GM21381 (cell line): ENCODE measurements at regions not wholly inside any gene's neighbourhood (a gene's known extent, or its start where the extent isn't known, plus 50 kb on each side); places are given as distances from the start of the nearest gene placed in this dataset.
"Not testable (repeated sequence)": the region's sequence is repeated elsewhere in the genome, so short reads cannot be mapped to it uniquely, and the experiment has no call there.

Experiments used
- ATAC-seq: cut with Tn5 transposase; IDR thresholded peaks from one replicate; pipeline ENCODE4 v1.9.1; 2021; ENCODE audit warnings: mild to moderate bottlenecking, moderate library complexity; ENCODE audit not compliant: unreplicated experiment

DNA sequence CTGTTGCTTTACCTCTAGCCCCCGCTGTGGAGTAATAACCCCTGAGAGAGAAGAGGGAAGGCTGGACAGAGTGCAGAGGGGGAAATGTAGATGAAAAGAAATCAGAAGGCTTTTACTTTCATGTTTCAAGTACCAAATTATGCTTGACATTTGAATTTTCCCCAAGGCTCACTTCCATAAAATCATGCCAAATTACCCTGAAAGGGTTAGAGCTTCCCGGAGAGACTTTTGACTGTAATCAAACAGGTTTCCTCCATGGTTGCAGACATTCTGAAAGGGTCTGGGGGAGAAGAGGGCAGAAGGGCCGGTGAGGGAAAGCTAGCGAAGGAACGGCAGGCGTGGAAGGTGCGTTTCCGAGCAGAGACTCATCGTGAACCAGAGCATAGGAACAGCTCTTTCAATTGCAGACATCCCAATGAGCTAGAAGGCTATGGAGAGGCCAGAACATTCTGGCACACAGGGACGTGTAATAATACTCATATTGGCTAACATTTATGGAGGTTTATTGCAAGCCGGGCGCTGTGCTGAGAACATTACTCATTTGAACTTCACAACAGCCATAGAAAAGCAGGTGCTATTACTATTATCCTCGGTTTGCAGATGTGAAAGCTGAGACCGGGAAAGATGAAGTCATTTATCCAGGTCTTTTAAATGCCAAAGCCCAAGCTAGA is 620.8 kb upstream of the AUTS2 start:
- ATAC-seq: no peak

DNA sequence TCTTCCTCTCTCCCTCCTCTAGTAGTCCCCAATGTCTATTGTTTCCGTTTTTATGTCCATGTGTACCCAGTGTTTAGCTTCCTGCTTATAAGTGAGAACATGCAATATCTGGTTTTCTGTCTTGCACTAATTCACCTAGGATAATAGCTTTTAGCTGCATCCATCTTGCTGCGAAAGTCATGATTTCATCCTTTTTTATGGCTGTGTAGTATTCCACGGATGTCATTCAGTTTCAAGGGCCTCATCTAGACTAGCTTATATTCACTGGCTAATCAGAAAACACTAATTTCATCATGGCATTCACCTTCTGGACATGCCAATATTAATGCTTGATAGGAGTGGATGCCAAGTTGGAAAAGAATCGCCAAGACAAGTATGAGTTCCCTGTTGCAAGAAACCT is 619.6 kb upstream of the AUTS2 start:
- no peak for ATAC-seq

GRCh38 chr7:68980011-68980410 is 618.3 kb upstream of the AUTS2 start:
- ATAC-seq: no peak

- not testable (repeated sequence) for ATAC-seq
Observed at GRCh38 chr7:68980432-68980831, 617.8 kb upstream of the AUTS2 start.

GRCh38 chr7:68984306-68984705 is 614.0 kb upstream of the AUTS2 start:
- ATAC-seq: no peak

GRCh38 chr7:68994841-68995240 is 603.4 kb upstream of the AUTS2 start:
- no peak for ATAC-seq

GRCh38 chr7:68998136-68998535 is 600.1 kb upstream of the AUTS2 start:
- no peak for ATAC-seq

DNA sequence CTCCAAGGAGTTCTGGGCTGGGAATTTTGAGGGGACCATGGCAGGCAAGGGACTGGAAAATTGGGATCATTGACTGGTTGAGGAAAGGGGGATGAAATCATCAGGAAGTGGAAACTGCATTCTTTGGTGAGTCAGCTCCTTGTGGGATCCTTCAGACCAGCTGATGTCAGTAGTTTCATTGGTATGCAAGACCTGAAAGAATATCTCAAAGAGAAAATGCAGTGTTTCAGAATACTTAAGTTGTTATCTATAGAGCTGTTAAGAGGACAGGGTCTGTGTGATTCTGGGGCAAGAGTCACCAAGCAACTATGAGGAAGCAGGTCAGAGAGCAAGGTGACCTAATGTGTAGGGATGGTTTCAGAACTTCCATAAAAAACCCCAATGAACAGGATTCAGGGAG is 595.9 kb upstream of the AUTS2 start:
- ATAC-seq: no peak

DNA sequence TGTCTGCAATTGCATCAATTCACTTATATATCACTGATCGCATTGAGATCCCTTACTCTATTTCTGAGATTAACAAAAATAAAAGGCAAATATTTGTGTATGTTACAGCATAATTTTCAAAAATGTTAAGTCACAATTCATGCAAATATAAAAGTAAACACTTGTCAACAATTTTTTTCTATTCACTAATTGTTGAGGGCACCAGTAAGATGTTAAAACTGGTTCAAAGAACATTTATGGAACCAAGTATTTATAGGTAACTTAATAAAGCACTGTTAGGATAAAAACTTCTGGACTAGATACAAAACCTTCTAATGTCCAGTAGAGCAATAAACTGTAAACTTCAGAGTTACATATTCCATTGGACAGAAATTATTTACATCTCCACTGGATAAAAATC is 586.1 kb upstream of the AUTS2 start:
- ATAC-seq: no peak

- no peak for ATAC-seq
Observed at GRCh38 chr7:69017208-69017607, 581.1 kb upstream of the AUTS2 start.

DNA sequence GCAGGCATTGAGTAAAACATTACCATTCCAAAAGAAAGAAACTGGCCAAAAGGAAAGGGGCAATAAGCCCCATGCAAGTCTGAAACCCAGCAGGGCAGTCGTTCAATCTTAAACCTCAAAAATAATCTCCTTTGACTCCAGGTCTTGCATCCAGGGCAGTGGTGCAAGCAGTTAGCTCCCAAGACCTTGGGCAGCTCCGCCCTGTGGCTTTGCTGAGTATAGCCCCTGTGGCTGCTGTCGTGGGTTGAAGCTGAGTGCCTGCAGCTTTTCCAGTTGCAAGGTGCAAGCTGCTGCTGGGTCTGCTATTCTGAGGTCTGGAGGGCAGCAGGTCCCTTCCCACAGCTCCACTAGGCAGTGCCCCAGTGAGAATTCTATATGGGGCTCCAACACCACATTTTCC is 580.1 kb upstream of the AUTS2 start:
- no peak for ATAC-seq

GRCh38 chr7:69019437-69019836 is 578.8 kb upstream of the AUTS2 start:
- no peak for ATAC-seq

DNA sequence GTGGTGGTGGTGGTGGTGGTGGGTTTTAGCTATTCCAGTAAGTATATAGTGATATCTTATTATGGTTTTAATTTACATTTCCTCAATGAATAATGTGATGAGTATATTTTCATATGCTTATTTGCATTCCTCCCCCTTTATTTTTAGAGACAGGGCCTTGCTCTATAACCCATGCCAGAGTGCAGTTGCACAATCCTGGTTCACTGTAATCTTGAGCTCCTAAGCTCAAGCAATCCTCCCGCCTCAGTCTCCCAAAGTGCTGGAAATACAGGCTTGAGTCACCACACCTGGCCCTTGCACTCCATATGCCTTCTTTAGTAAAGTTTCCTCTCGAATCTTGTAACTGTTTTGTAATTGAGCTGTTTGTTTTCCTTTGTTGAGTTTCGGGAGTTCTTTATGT is 577.7 kb upstream of the AUTS2 start:
- ATAC-seq: no peak

GRCh38 chr7:69025249-69025648 is 573.0 kb upstream of the AUTS2 start:
- ATAC-seq: no peak

DNA sequence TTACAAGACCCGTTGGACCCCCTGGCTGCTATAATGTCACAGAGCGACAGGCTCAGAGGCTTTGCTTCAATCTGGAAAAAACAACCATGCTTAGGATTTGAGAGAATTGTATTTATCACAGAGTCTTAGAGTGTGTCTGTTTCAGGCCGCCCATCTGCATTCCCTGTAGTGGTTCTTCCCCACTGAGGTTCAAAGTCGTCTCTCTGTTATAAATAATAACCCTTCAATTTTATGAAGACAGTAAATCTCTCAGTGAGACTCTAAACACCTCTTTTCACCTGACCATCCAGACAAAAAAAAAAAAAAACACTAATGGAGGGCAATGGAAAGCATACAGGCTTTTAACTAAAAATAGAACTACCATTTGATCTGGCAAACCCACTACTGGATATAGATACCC is 565.4 kb upstream of the AUTS2 start:
- no peak for ATAC-seq

DNA sequence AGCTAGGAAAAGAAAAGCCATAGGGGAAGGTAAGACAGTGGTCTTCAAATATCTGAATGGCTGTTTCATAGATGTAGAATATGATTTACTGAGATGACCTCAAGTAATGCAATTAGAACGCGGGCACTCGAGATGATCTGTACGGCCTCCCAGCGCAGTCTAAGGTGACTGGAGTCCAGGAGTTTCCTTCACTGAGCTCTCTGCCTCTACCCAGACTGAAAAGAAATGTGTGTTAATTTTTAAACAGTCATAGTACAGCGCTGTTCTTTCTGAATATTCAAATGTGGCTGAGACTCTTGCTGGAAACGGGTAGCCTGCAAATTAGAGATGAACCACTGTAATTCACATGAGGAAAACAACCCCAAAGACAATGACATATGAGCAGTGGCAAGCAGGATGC is 562.4 kb upstream of the AUTS2 start:
- ATAC-seq: no peak

DNA sequence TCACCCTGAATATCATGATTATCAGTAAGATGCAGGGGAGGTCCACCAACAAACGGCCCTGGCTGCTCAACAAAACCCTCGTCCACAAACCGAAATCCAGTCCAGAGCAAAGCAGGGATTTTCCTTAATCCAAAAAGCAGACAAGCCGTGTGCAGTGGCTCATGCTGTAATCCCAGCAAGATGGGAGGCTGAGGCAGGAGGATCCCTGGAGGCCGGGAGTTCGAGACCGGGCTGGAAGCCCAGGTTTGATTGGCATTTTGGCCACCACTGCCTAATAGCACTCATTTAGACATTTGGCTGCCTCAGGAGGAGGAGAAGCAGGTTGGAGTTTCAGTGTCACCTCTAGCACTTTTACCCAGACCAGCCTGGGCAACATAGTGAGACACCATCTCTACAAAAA is 562.0 kb upstream of the AUTS2 start:
- no peak for ATAC-seq

GRCh38 chr7:69038915-69039314 is 559.4 kb upstream of the AUTS2 start:
- no peak for ATAC-seq

- ATAC-seq: no peak
Observed at GRCh38 chr7:69042138-69042537, 556.1 kb upstream of the AUTS2 start.

GRCh38 chr7:69047151-69047754 is 551.0 kb upstream of the AUTS2 start:
- ATAC-seq: no peak

- ATAC-seq: no peak
Observed at GRCh38 chr7:69049326-69049725, 548.9 kb upstream of the AUTS2 start.

GRCh38 chr7:69052447-69052846 is 545.8 kb upstream of the AUTS2 start:
- no peak for ATAC-seq

- no peak for ATAC-seq
Observed at GRCh38 chr7:69060516-69060915, 537.8 kb upstream of the AUTS2 start.
